ENCODE measurements at regions not wholly inside any gene's neighbourhood (a gene's known extent, or its start where the extent isn't known, plus 50 kb on each side); places are given as distances from the start of the nearest gene placed in this dataset.
A peak's percentile ranks its signal among the peaks of the same experiment; 100 is the strongest.

GRCh38 chr5:68538814-68539420 lies 323.4 kb downstream of the PIK3R1 start:
- H3K27ac ChIP-seq, result no peak overlapping the region
- TF ChIP-seq, protein P1, sequence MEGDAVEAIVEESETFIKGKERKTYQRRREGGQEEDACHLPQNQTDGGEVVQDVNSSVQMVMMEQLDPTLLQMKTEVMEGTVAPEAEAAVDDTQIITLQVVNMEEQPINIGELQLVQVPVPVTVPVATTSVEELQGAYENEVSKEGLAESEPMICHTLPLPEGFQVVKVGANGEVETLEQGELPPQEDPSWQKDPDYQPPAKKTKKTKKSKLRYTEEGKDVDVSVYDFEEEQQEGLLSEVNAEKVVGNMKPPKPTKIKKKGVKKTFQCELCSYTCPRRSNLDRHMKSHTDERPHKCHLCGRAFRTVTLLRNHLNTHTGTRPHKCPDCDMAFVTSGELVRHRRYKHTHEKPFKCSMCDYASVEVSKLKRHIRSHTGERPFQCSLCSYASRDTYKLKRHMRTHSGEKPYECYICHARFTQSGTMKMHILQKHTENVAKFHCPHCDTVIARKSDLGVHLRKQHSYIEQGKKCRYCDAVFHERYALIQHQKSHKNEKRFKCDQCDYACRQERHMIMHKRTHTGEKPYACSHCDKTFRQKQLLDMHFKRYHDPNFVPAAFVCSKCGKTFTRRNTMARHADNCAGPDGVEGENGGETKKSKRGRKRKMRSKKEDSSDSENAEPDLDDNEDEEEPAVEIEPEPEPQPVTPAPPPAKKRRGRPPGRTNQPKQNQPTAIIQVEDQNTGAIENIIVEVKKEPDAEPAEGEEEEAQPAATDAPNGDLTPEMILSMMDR (IDR thresholded peaks at IDR 0.05), result no peak

DNA sequence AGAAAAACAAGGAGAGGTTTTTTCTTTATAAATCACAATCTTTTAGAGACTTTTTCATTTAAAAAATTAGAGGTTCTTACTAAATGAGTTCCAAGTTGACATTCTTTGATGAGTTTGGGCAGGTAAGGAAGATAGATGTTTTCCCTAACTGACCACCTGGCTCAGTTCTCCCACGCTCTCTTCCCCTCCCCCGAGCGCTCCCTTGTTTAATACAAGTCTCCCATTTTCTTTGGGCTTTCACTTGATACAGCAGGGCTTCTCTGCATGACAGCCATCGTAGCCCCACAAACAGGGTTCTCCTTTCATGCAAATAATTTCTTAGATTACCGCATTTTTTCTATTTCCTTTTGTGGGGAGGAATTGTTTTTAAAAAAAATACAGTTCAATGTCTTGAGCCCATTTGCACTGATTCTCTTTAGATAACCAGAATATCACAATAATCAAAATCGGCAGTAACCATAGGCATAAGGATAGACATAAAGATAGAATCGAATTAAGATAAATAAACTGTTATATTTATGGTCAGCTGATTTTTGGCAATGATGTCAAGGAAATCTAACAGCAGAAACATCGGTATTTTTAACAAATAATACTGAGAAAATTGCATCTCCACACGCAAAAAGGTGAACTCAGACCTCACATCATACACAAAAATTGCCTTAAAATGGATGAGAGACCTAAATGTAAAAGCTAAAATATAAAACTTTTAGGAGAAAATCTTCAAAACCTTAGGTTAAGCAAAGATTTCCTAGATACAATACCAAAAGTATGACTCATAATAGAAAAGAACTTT lies 325.4 kb downstream of the PIK3R1 start:
- TF ChIP-seq, protein P1 (IDR thresholded peaks at IDR 0.05), result no peak
- no peak for TF ChIP-seq ZFX (IDR thresholded peaks at IDR 0.05; ENCODE audit: borderline replicate concordance)
- no peak overlapping the region for H3K27ac ChIP-seq

DNA sequence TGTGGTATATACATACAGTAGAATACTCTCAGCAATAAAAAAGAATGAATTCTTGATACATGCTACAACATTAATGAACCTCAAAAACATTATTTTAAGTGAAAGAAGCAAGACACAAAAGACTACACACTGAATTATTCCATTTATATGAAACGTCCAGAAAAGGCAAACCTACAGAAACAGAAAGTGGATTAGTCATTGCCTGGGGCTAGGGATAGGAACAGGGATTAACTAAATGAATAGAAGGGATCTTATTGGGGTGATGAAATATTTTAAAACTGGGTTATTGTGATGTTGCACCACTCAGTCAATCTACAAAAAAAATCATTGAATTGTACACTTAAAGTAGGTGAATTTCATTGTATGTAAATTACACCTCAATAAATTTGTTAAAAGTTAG lies 326.7 kb downstream of the PIK3R1 start:
- TF ChIP-seq, protein P1 (IDR thresholded peaks at IDR 0.05), result no peak
- no peak for TF ChIP-seq ZFX (IDR thresholded peaks at IDR 0.05; ENCODE audit: borderline replicate concordance)
- no peak overlapping the region for H3K27ac ChIP-seq

DNA sequence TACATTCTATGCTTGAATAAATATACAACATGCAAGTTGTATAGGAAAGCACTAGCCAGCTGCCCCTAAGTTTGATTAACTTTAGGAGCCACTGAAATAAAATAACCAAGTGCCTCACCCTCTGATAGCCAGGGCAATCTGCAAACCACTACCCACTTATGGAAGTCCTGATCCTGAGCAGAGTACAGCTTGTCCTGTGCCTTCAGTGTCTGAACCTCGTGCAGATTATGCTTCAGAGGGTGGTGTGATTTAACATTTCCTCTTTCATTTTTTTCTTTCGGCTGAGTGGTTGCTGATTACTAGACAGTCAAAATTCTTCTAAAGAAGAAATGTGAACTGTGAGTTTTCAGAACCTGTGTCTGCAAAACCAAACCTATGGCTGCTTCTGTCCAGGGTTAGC lies 327.7 kb downstream of the PIK3R1 start:
- H3K27ac ChIP-seq, result no peak overlapping the region
- TF ChIP-seq, protein P1 (IDR thresholded peaks at IDR 0.05), result no peak
- TF ChIP-seq ZFX (IDR thresholded peaks at IDR 0.05; ENCODE audit: borderline replicate concordance), result no peak

DNA sequence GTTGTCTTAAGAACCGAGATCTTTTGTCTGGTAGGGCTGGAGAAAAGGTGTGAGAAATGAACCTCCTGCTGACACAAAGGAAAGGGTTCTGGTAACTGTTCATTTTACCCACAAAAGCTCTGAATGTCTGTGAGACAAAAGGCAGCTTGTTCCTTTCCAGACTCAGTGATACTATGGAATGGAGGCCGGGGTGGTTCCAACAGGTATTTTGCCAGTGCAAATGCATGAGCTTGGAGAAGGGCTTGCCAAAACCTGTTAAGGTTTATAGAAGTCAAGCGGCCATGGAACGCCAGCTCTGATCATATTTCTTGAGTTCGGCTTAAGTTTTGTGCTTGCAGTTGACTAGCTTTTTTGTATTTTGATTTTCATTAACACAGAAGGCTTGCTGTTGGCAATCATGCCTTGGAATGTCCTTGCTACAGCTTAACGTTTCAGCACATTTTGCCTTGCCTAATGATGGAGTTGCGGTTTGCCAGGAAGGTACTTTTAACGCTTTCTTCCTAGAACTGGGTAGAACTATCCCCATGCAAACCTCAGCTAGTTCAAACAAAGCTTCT lies 328.6 kb downstream of the PIK3R1 start:
- H3K27ac ChIP-seq, result peak overlapping the region; percentile 44
- TF ChIP-seq ZFX (IDR thresholded peaks at IDR 0.05; ENCODE audit: borderline replicate concordance), result no peak
- TF ChIP-seq, protein P1 (IDR thresholded peaks at IDR 0.05), result no peak

DNA sequence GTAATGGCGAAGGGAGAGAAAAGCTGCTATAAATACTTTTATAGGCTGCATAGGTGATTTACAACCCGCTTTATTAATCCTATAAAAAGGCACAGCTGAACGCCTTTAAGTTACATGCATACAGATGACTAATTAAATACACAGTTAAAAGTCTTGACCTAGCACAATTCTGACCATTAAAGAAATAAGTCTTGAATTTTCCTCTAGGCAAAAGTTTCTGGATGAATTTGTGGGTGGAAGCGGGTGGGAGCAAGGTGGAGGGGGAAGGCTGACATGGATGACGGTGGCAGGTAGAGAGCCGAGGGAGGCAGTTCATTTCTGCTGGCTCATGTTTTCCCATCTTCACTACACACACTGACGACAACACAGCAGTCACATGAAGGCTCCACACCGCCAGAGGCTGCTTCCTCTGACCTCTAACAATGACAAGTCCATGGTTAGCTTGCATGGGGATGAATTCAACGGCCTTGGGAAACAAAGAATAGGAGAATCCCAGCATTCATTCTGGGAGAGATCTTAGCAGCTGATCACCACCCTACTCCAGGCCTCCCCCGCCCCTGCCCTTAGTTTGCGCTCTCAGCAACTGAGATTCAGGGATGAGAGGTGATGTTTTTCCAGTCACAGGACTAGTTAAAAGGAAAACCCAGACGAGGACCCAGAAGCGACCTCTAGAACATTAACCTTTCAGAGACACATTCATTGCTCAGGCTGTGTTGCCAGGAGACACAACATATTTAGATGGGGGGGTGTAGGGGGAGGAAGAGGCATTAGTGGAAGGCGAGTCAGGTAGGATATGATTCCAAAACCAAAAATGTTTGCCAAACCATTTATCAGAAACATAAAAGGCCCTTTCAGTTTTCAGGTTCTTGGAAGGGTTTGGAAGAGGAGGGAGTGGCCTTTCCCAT lies 329.3 kb downstream of the PIK3R1 start:
- TF ChIP-seq ZFX (IDR thresholded peaks at IDR 0.05; ENCODE audit: borderline replicate concordance), result no peak
- TF ChIP-seq, protein P1 (IDR thresholded peaks at IDR 0.05), result no peak
- peak overlapping the region; percentile 44 for H3K27ac ChIP-seq
